ENCODE measurements at regions not wholly inside any gene's neighbourhood (a gene's known extent, or its start where the extent isn't known, plus 50 kb on each side); places are given as distances from the start of the nearest gene placed in this dataset.

DNA sequence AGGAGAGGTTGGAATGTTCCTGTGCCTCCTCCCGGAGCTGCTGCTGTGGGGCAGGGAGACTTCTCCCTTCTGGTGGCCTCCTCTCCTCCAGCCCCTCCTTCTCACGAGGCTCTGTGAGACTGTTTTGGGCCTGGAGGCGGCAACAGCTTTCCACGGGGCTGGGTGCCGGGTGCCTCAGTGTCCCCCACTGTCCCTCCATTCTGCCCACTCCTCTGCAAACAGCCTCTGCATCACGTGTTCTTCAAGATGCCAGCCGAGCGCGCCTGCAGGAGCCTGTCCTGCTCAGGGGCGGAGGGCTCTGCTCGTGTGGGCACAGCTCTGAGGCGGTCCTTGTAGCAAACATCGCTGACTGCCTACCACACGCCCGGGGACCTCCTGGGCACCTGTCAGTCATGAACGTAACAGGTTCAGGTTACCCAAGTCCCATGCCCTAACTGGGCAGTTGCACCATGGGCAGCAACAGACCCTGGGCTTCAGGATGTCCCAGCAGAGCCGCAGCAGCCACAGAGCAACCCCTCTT lies 70.8 kb downstream of the RRM2 start:
- TF ChIP-seq NFRKB (IDR thresholded peaks at IDR 0.05) = no peak
- TF ChIP-seq SP1 (IDR thresholded peaks at IDR 0.05) = no peak
- TF ChIP-seq FOXA1 (IDR thresholded peaks at IDR 0.05) = no peak
- TF ChIP-seq BHLHE40 (IDR thresholded peaks at IDR 0.05; ENCODE audit: borderline replicate concordance) = no peak
- TF ChIP-seq ARNT (IDR thresholded peaks at IDR 0.05) = no peak
- no peak for TF ChIP-seq FOXM1 (IDR thresholded peaks at IDR 0.05; ENCODE audit: borderline replicate concordance)
- TF ChIP-seq, protein P1, sequence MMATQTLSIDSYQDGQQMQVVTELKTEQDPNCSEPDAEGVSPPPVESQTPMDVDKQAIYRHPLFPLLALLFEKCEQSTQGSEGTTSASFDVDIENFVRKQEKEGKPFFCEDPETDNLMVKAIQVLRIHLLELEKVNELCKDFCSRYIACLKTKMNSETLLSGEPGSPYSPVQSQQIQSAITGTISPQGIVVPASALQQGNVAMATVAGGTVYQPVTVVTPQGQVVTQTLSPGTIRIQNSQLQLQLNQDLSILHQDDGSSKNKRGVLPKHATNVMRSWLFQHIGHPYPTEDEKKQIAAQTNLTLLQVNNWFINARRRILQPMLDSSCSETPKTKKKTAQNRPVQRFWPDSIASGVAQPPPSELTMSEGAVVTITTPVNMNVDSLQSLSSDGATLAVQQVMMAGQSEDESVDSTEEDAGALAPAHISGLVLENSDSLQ (IDR thresholded peaks at IDR 0.05) = no peak
- no peak for TF ChIP-seq LEF1 (IDR thresholded peaks at IDR 0.05; ENCODE audit: borderline replicate concordance)
- POLR2A ChIA-PET = no interaction called here
- CTCF ChIA-PET = no interaction called here
- no peak for DNase-seq (ENCODE audit: extremely low spot score)

DNA sequence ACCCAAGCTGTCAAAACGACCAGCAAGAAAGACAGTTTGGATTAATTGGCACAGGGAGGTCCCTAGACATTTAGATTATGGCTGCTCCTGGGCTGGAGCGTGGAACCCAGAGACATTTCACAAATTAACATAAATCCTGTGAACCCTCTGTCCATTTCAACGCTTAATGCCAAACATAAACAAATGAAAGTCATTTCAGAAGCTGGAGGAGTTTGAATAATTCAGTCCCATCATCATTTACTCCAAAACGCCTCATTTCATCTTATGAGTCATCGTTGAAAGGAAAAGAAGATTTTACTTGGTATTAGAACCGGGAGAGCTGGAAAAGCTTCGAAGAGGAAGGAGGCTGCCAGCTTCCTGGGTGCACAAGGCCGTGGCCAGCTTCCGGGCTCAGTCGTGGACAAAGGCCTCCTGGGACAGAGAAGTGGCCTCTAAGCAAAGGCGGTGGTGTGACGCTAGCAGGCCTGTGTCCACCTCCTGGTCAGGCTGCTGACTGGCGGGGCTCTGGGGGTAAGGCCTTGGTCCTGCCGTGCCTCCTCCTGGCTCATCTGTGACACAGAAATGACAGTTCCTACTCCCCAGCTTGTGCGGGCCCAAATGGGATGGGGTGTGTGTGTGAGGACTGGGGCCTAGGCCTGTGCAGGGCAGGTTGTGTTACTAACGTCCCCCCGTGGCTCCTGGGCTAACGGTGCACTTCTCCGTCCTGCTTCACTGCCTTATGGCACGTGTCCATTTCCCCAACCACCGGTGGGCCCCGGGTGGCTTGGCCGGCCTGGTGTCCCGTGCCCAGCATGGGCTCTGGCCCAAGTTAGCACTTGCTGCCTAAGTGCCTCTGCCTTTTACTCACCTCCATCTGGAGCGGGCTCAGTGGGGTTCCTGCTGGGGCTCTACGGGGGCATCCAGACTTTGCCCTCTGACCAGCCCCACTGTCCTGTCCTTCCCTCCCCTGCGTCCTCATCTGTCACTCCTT lies 71.6 kb downstream of the RRM2 start:
- TF ChIP-seq, protein P1 (IDR thresholded peaks at IDR 0.05) = no peak
- no peak for TF ChIP-seq NFRKB (IDR thresholded peaks at IDR 0.05)
- no peak for TF ChIP-seq ARNT (IDR thresholded peaks at IDR 0.05)
- TF ChIP-seq TARDBP (IDR thresholded peaks at IDR 0.05) = no peak
- TF ChIP-seq BHLHE40 (IDR thresholded peaks at IDR 0.05; ENCODE audit: borderline replicate concordance) = no peak
- no peak for TF ChIP-seq SP1 (IDR thresholded peaks at IDR 0.05)
- no peak for TF ChIP-seq HDGF (IDR thresholded peaks at IDR 0.05; ENCODE audit: borderline replicate concordance)
- no peak for TF ChIP-seq SUZ12 (IDR thresholded peaks at IDR 0.05)
- TF ChIP-seq CTBP1 (IDR thresholded peaks at IDR 0.05; ENCODE audit: borderline replicate concordance) = no peak
- TF ChIP-seq FOXM1 (IDR thresholded peaks at IDR 0.05; ENCODE audit: borderline replicate concordance) = no peak
- TF ChIP-seq FOXK2 (IDR thresholded peaks at IDR 0.05) = no peak
- no peak for TF ChIP-seq ELF4 (IDR thresholded peaks at IDR 0.05)
- no peak for TF ChIP-seq FOXA1 (IDR thresholded peaks at IDR 0.05)
- no peak for TF ChIP-seq ZNF384 (IDR thresholded peaks at IDR 0.05)
- no peak for TF ChIP-seq L3MBTL2 (conservative IDR thresholded peaks at IDR 0.05)
- TF ChIP-seq LEF1 (IDR thresholded peaks at IDR 0.05; ENCODE audit: borderline replicate concordance) = no peak
- ChIA-PET POLR2A (no interaction called here), CTCF (no interaction called here)
- DNase-seq (ENCODE audit: extremely low spot score) = no peak

DNA sequence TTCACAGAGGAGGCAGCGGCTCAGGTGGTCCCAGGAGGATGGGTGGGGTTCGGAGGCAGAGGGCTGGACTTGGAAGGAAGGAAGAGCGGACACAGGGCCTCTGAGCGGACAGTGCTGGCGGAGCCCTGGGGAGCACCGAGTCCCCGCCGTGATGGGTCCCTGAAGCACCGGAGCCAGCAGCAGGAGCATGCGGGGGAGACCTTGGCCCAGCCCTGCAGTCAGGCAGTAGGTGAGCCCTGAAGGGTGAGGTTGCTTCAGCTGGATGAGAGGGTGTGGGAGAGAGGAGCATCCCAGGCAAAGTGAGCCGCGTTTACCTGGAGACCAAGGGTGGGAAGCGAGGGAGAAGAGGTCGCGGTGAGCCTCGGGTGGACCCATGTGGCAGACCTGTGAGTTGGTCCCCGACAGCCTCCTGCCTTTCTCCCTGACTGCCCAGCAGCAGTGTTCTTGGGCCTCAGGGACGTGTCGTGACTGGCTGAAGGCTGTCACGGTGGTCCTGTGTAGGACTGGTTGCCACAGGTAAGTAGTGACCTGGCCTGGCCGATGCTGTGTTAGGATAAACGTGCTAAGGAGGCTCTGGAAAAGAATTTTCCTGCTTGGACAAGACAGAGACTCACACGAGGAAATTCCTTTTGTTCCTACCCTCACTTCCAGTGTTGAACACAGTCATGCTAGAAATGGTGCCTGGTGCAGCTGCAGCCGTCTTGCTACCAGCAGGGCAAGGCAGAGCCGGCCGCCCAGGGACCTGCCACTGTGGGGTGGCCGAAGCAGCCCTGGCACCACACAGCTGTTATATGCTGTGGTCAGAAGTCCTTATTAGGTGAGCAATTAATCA lies 73.0 kb downstream of the RRM2 start:
- POLR2A ChIA-PET = no interaction called here
- CTCF ChIA-PET = no interaction called here
- no peak for DNase-seq (ENCODE audit: extremely low spot score)
- TF ChIP-seq FOXA1 (IDR thresholded peaks at IDR 0.05) = no peak
- TF ChIP-seq CTBP1 (IDR thresholded peaks at IDR 0.05; ENCODE audit: borderline replicate concordance) = no peak
- TF ChIP-seq, protein P1 (IDR thresholded peaks at IDR 0.05) = no peak
- no peak for TF ChIP-seq ZNF384 (IDR thresholded peaks at IDR 0.05)

DNA sequence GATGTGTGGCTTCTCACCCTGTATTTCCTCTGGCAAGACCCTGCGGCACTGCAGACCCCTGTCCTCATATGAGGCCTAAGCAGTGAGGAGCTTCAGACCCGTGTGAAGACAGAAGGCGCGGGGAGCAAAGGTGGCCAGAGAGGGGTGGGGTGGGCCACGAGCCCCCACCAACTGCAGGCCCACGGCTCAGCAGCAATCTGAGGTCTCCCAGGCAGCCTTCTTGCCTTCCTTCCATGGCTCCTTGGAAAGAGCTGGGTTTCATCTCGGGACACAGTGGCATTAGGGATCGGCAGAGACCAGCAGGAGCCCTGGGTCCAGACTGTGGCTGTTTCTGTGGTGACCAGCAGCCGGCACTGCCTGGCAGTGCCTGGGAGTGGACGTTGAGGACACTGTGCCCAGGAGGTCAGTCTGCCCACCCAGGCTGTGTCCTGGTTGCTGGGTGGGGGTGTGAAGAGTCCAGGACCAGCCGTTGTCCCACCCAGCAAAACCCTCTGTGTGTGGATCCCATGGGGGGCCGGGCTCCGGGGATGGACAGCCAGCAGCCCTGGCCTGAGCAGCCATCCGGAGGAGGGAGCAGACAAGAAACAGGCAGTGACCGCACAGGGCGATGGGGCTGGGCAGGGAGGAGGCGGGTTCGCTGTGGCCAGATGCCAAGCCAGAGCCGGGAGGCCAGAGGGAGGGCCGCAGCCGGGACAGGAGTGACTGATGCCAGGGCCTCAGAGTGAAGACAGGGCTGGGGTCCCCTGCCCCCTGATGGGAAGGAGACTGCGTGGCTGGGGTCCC lies 73.8 kb downstream of the RRM2 start:
- CTCF ChIA-PET = no interaction called here
- no peak for DNase-seq (ENCODE audit: extremely low spot score)
- POLR2A ChIA-PET = no interaction called here
- TF ChIP-seq FOXA1 (IDR thresholded peaks at IDR 0.05) = no peak
- TF ChIP-seq TARDBP (IDR thresholded peaks at IDR 0.05) = no peak
- no peak for TF ChIP-seq SUZ12 (IDR thresholded peaks at IDR 0.05)
- TF ChIP-seq LEF1 (IDR thresholded peaks at IDR 0.05; ENCODE audit: borderline replicate concordance) = no peak
- TF ChIP-seq HDGF (IDR thresholded peaks at IDR 0.05; ENCODE audit: borderline replicate concordance) = no peak
- no peak for TF ChIP-seq NFRKB (IDR thresholded peaks at IDR 0.05)
- TF ChIP-seq L3MBTL2 (conservative IDR thresholded peaks at IDR 0.05) = no peak
- TF ChIP-seq, protein P1 (IDR thresholded peaks at IDR 0.05) = no peak
- no peak for TF ChIP-seq FOXM1 (IDR thresholded peaks at IDR 0.05; ENCODE audit: borderline replicate concordance)
- no peak for TF ChIP-seq CTBP1 (IDR thresholded peaks at IDR 0.05; ENCODE audit: borderline replicate concordance)
- no peak for TF ChIP-seq FOXK2 (IDR thresholded peaks at IDR 0.05)
- no peak for TF ChIP-seq BHLHE40 (IDR thresholded peaks at IDR 0.05; ENCODE audit: borderline replicate concordance)
- no peak for TF ChIP-seq ELF4 (IDR thresholded peaks at IDR 0.05)
- TF ChIP-seq ZNF384 (IDR thresholded peaks at IDR 0.05) = no peak

All from HEK293T (cell line).